ENCODE measurements at regions not wholly inside any gene's neighbourhood (a gene's known extent, or its start where the extent isn't known, plus 50 kb on each side); places are given as distances from the start of the nearest gene placed in this dataset.

DNA sequence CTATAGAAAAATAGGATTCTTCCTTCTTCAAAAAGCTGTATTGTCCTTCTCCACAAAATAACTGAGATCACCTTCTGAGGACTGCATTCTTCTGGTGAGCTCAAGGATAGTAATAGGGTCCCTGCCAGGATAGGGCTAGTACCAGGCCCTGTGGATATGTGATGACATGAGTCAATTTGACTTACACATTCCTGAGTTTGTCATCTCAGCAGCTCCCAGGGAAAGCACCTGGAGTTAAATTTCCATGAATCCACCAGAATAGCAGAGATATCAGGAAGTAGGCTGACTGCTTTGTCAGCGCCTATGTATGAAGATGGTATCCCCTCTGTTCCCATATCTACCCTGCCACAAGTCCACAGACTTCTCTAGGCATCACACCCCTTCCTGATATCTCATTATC, 225.8 kb downstream of the PMP22 start:
- no peak for DNase-seq (ENCODE audit: low read depth)

GRCh38 chr17:15038656-15039055, 226.5 kb downstream of the PMP22 start:
- no peak for DNase-seq (ENCODE audit: low read depth)

DNA sequence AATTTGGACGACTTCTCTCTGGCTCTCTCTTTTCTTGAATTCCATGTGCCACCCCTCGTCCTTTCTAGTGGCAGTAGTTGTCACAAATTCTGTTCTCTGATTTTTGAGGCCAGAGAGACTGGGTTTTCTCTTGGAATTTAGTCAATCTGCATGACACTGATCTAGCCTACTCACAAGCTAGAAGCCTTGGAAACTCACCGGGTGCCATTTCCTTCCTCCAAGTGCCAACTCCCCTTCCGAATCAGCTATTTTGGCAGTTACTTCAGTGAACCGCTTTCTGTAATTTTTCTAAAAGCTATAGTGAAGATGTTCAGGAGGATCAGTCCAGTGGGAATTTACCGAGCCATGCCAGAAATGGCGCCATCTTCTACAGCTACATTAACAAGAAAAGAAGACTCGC, 228.9 kb downstream of the PMP22 start:
- DNase-seq (ENCODE audit: low read depth) = no peak

DNA sequence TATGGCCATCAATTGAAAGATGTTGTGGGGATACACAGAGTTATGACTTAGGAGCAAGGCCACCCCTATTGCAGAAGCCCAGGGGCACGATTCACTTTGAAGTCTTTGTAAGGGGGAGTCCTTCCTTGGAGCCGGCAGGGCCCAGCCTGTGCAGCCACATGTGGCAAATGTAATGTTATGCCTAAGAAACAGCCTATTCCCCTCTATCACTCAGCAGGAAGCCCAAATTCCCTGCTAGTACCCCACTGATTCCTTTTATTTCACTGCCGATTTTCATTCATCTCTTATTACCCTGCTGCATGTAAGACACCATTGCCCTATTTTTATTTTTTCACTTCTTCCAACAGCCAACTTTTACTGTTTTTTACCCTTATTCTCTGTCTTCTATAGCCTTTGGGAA, 233.2 kb downstream of the PMP22 start:
- no peak for DNase-seq (ENCODE audit: low read depth)

GRCh38 chr17:15029469-15029868, 235.7 kb downstream of the PMP22 start:
- DNase-seq (ENCODE audit: low read depth) = no peak

GRCh38 chr17:15027853-15028252, 237.3 kb downstream of the PMP22 start:
- DNase-seq (ENCODE audit: low read depth) = no peak

DNA sequence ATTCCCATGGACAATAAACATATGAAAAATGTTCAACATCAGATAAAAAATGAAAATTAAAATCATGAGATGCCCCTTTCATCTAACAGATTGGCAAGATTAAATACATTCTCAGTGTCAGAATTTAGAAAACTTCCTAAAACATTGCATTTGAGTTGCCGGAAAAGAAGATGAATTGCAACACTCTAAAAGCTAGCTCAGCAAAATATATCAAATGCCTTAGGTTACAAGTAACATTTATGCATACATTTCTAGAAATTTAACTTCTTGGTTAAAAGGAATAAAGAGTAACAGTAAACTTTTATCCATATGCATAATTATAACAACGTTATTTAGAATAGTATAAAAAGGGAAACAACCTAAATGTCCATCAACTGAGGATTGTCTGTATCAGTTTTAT, 239.0 kb downstream of the PMP22 start:
- DNase-seq (ENCODE audit: low read depth) = no peak

- no peak for DNase-seq (ENCODE audit: low read depth)
These were observed 241.4 kb downstream of the PMP22 start for GRCh38 chr17:15023589-15024336.

DNA sequence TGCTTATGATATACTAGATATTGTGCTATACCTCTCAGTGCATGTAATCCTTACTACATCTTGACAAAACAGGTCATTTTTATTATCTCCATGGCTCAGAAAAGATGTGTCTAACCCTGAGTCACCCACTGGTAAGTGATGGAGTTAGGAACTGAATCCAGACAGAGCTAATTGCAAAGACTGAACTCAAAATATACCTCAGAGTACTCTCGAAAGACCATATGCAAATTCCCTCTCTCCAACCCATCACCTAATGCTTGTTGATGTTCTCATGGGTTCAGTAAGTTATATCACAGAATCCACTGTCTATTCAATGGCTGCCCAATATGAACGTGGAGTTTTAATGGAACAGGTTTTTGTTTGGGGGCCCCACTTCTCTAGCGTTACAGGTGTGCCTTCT, 246.0 kb downstream of the PMP22 start:
- DNase-seq (ENCODE audit: low read depth) = no peak

- no peak for DNase-seq (ENCODE audit: low read depth)
These were observed 252.7 kb downstream of the PMP22 start for GRCh38 chr17:15012351-15012980.

DNA sequence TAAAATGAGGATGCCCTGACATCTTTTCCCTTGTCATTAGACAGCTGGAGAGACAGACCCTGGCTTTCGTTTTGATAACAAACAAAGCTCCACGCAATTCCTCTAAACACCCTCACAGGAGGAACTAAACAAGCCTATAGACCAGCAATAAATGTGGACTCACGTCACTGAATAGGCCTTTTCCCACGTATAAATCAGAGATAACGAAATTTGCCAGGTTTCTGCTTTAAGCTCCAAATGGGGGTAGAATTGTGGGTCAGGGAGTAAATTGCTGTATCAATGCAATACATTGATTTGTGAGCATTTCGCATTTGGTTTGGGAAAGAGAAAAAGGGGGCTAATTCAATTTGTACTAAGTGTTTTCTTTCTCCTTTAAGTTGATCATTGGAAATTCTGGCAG, 256.0 kb downstream of the PMP22 start:
- DNase-seq (ENCODE audit: low read depth) = no peak

- no peak for DNase-seq (ENCODE audit: low read depth)
These were observed 258.0 kb downstream of the PMP22 start for GRCh38 chr17:15007147-15007553.

DNA sequence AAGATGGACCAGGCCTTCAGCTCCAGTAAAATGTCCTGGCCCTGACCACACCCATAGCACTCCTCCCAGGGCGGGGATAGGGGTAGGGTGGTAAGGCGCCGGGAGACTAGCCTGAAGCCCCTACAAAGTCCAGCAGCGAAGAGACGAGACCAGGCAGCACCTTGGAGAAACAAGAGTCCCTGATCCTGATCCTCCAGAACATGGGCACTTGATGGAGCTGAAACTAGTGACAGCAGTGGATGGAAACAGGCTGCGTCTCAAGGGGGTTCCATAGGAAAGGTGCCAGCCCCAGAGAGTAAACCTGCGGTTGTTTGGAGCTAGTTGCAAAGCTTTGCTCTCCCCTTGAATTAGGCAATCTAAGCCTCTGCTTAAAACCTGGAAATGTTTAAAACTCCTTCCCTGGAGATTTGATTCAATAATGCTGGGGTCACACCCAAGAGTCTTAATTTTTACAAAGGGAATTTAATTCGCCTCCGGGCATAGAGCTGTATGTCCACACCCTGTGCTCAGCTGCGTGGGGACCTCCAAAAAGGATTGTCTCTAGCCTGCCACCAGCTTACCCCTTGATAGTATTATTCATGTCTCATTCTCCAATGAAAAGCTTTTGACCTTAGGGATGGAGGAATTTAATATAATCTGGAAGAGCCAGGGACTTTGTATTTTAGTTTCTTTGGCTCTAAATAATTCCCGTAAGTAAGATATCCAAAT, 258.6 kb downstream of the PMP22 start:
- no peak for DNase-seq (ENCODE audit: low read depth)

DNA sequence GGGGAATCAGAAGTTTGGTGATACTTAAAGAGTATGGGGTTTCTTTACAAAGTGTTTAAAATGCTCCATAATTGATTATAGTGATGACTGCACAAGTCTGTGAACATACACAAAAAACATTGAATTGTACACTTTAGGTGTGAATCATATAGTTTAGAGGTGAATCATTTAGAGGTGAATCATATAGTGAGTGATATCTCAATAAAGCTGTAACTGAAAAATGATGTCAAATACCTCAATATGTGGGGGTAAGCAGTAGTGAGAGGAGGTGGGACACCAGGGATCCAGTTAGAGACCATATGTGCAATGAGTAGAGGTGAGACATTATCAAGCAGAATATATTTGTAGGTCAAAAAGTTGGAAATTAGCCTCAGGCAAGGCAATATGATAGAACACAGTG, 264.5 kb downstream of the PMP22 start:
- DNase-seq (ENCODE audit: low read depth) = no peak

GRCh38 chr17:14997290-14997689, 267.8 kb downstream of the PMP22 start:
- DNase-seq (ENCODE audit: low read depth) = no peak

- no peak for DNase-seq (ENCODE audit: low read depth)
These were observed 279.0 kb downstream of the PMP22 start for GRCh38 chr17:14986127-14986526.

GRCh38 chr17:14972844-14973243, 292.3 kb downstream of the PMP22 start:
- no peak for DNase-seq (ENCODE audit: low read depth)

DNA sequence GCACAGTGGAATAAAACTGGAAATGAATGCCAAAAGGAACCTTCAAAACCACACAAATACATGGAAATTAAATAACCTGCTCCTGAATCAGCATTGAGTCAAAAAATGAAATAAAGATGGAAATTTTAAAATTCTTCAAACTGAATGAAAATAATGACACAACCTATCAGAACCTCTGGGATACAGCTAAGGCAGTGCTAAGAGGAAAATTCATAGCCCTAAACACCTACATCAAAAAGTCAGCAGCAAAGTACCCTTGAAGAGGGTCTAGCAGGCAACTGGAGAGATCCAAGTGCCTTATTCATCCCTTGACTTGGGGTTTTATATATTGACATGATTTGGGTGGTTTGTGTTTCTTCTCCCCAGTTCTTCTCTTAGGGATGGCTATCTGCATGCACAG, 294.1 kb downstream of the PMP22 start:
- DNase-seq (ENCODE audit: low read depth) = no peak

GRCh38 chr17:14959106-14959648, 305.9 kb downstream of the PMP22 start:
- DNase-seq (ENCODE audit: low read depth) = no peak

DNA sequence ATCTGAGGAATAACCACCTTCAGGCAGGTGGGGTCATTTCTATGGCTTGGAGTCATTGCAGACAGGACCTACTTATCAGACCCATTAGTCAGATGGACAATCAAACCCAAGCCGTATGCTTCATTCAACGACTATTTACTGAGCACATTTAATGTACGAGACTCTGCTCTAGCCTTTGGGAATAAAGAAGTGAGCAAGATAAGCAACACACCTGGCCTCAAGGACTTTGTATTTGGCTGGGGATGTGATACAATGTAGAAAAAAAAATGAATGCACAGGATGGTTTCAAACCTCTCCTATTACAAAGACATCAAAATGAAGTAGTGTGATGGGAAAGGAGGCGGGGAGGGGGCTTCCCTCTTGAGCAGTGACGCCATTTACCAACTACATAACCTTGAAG, 311.7 kb downstream of the PMP22 start:
- DNase-seq (ENCODE audit: low read depth) = no peak

- no peak for DNase-seq (ENCODE audit: low read depth)
These were observed 314.4 kb downstream of the PMP22 start for GRCh38 chr17:14950686-14951085.

- DNase-seq (ENCODE audit: low read depth) = no peak
These were observed 314.9 kb downstream of the PMP22 start for GRCh38 chr17:14950216-14950615.

DNA sequence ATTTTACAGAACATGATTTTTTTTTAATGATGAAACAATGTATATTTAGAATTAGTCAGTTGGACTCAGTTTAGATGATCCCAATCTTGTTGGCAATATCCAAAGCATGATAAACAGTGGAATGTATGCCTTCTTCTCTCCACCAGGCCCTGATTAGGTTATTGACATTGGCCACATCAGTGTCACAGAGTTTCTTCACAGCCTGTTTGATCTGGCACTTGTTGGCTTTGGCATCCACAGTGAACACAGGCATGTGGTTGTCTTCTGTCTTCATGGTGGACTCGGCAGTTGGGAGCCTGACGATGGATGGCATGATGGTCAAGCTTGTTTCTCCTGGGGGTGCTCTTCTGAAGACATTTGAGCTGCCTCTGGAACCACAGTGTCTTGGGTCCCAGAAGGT, 317.5 kb downstream of the PMP22 start:
- DNase-seq (ENCODE audit: low read depth) = no peak

Measured in activated T-cell treated with anti-CD3 and anti-CD28 coated beads for 48 hours (primary cell).